ENCODE measurements at regions not wholly inside any gene's neighbourhood (a gene's known extent, or its start where the extent isn't known, plus 50 kb on each side); places are given as distances from the start of the nearest gene placed in this dataset.
"Not testable (repeated sequence)": the region's sequence is repeated elsewhere in the genome, so short reads cannot be mapped to it uniquely, and the experiment has no call there.

- no peak for DNase-seq (ENCODE audit: low read depth)
Measured at GRCh38 chr4:123600987-123601904, 204.7 kb downstream of the SPRY1 start.

GRCh38 chr4:123602007-123602406 lies 205.4 kb downstream of the SPRY1 start:
- no peak for DNase-seq (ENCODE audit: low read depth)

DNA sequence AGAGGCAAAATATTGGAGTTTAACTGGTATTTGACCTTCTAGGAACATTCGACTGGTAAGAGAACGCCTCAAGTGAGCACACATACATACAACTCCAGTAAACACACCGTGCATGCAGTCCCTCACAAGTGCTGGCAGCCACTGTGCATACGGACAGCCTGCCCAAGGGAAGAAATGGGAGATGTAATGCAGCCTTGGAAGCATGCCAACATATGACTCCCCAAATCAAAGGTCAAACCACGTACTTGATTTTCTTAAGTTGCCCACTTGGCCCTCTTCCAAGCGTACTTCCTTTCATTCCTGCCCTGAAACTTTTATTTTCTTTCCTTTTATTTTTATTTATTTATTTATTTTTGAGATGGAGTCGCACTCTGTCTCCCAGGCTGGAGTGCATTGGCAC lies 206.6 kb downstream of the SPRY1 start:
- DNase-seq (ENCODE audit: low read depth): no peak

GRCh38 chr4:123605797-123606196 lies 209.2 kb downstream of the SPRY1 start:
- not testable (repeated sequence) for DNase-seq (ENCODE audit: low read depth)

- DNase-seq (ENCODE audit: low read depth): no peak
Measured at GRCh38 chr4:123606336-123606735, 209.7 kb downstream of the SPRY1 start.

DNA sequence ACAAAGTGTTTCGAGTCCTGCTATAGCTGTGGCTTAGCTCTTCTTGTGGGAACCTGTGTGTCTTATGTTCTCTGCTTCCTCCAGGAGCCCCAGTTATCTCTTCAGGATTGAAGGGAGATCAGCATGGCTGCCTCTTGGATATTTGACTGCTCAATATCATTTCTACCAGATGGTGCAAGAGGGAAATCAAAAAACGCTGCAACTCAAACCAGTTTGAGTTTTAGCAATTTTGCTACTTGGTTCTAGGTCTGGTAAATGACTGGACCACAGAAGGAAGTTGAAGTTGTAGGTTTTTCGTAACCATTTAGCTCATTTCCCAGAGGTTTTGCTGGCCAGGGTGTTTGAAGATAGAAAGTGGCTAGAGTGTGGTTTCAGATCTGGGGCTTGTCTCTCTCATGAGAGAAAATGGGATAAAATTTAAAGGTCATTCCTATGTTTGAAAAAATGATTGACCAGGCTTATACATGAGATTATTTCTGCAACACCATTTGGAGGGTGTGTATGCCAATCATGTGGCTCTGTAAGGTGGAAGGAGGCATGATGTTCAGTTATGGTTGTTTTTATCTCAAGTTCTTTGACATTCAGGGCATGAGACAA lies 210.4 kb downstream of the SPRY1 start:
- DNase-seq (ENCODE audit: low read depth): no peak

DNA sequence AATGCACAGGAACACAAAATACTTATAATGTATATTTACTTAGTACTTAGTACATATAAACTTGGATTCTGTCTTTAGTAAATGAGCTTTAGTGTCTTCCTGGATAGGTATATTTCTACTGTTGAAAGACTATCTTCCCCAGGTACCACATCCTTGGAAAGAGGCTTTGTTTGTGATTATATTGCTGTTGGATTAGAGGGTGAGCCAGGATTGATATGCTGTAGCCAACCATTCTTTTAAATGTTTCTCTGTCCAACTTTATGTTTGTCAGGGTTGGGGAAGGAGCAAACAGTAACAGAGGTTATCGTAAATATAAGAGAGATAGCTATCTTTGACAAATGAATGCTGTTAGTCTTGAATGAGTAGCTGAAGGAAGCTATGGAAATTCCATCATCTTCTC lies 213.2 kb downstream of the SPRY1 start:
- DNase-seq (ENCODE audit: low read depth): no peak

DNA sequence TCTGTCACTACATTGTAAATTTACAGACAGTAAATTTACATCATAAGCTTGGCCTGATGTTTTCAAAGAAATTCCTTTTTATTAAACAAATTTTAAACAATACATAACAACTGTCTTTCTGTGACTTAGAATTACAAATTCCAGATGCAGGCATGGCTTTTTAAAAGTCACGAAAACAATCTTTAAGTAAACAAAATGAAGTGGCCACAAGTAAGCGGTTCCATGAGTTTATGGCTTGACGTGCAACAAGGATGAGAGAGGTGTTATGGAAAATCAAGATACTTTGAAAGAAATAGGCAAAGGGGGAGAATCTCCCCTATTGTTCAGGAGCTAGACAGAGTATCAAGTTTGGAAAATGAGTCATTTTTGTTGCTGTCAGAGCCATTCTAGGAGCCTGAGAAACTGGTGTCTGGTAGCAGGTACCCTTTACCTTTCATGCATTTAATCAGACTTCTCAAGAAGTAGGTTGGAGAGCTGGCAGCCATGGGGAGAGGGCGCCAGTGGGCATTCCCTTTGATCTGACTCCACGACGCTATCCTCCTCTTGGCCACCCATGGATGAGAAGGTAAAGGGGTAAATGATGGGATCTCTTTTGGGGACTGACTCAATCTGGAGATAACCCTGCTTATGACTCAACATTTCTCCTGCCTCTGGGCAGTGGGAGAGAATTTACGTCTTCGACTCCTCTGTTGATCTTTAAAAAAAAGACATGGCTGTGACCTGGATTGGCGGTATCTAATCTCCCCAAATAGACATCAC lies 217.2 kb downstream of the SPRY1 start:
- no peak for DNase-seq (ENCODE audit: low read depth)

GRCh38 chr4:123615901-123616300 lies 219.3 kb downstream of the SPRY1 start:
- no peak for DNase-seq (ENCODE audit: low read depth)

GRCh38 chr4:123616951-123617461 lies 220.4 kb downstream of the SPRY1 start:
- no peak for DNase-seq (ENCODE audit: low read depth)

GRCh38 chr4:123617791-123618190 lies 221.2 kb downstream of the SPRY1 start:
- DNase-seq (ENCODE audit: low read depth): no peak

- no peak for DNase-seq (ENCODE audit: low read depth)
Measured at GRCh38 chr4:123618606-123619005, 222.0 kb downstream of the SPRY1 start.

- no peak for DNase-seq (ENCODE audit: low read depth)
Measured at GRCh38 chr4:123619326-123619725, 222.7 kb downstream of the SPRY1 start.

DNA sequence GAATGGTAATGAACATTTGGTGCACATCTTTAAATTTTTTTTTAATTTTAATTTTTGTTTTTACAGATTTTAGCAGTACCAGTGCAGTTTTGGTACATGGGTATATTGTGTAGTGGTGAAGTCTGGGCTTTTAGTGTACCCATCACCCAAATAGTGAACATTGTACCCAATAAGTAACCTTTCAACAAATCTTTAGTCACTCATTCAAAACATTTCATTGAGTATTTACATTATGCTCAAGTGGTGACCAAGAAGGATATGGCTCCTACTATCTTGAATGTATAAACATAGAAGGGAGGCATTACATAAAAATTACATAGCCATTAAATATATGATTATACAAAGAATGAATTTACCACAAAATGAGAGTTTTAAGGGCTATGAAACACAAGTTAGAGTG lies 223.3 kb downstream of the SPRY1 start:
- no peak for DNase-seq (ENCODE audit: low read depth)

DNA sequence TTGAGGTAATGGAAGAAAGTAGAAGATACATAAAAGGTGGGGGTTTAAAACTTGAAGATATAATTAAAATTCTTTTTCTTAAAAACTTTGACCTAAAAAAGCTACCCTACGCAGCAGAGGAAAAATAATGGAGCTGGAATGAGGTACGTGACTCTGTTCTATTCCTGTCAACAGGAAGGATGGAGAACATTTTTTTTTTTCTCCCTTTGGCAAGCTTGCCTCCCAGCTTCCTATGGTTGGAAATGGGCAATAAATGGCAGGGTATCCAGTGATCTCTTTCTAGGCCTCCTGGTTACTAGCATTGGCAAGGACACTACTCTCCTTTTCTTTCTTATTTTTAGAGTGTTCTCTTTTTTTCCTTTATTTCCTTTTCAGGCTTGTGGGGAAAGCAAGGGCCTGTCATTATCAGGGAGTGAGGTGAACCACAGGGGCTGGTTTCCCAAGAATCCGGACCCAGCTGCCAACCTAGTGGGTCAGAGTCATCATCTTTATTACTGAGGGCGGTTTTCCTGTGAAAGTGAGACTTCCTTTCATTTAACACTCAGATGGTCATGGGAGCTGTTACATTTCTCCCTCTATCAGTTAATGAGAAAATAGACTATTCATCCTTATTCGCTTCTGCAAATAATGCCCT lies 224.6 kb downstream of the SPRY1 start:
- DNase-seq (ENCODE audit: low read depth): no peak

DNA sequence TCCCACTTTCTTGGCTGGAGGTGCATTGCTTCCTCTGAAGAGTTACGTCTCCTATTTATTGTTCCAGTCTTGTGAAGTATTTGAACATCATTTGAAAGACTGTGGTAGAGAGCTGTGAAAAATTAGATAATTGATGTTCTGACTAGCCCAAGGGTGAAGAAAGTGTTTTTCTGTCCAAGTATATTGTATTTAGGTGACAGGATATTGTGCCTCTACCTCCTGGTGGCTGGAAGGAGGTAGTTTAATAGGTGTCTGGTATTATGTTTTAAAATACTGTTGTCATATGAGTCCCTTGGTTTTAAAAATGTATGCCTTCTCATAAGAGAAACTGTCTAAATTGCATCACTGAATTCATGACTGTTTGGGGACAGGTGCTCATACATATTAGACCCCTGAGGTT lies 226.0 kb downstream of the SPRY1 start:
- no peak for DNase-seq (ENCODE audit: low read depth)

- no peak for DNase-seq (ENCODE audit: low read depth)
Measured at GRCh38 chr4:123623611-123624010, 227.0 kb downstream of the SPRY1 start.

GRCh38 chr4:123624959-123625358 lies 228.4 kb downstream of the SPRY1 start:
- no peak for DNase-seq (ENCODE audit: low read depth)

GRCh38 chr4:123628288-123628687 lies 231.7 kb downstream of the SPRY1 start:
- DNase-seq (ENCODE audit: low read depth): no peak

GRCh38 chr4:123631786-123632692 lies 235.4 kb downstream of the SPRY1 start:
- DNase-seq (ENCODE audit: low read depth): no peak

DNA sequence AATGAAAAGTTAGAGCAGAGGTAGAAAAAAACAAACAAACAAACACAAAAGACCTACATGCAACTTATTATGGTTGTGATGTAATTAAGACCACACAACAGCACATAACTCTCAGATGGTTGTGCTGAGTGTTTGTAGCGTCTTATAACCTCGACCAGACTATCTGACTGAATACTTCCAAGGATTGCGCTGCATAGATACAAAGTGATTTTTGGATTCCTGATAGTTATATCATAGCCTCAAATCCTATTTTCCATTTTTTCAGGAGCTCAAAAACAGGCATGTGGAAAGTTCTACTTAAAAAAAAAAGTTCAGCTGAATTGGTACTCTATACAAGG lies 236.1 kb downstream of the SPRY1 start:
- DNase-seq (ENCODE audit: low read depth): no peak
